SW 1271 (cell line): ENCODE measurements at regions not wholly inside any gene's neighbourhood (a gene's known extent, or its start where the extent isn't known, plus 50 kb on each side); places are given as distances from the start of the nearest gene placed in this dataset.
"Not testable (repeated sequence)": the region's sequence is repeated elsewhere in the genome, so short reads cannot be mapped to it uniquely, and the experiment has no call there.

ENCODE experiments used
- DNase-seq, 2 experiments: peaks; one replicate each; lab custom pipeline; 2025; lab: John Stamatoyannopoulos, UW

GRCh38 chr9:95580812-95581761, 64.3 kb upstream of the PTCH1 start:
- no peak for DNase-seq

- DNase-seq = no peak
These were observed 58.2 kb upstream of the PTCH1 start for GRCh38 chr9:95574866-95575553.

- DNase-seq = no peak
These were observed 57.4 kb upstream of the PTCH1 start for GRCh38 chr9:95574176-95574575.

- no peak for DNase-seq
These were observed 56.7 kb upstream of the PTCH1 start for GRCh38 chr9:95573463-95573862.

- DNase-seq = no peak
These were observed 55.8 kb upstream of the PTCH1 start for GRCh38 chr9:95572381-95573151.

- DNase-seq = no peak
These were observed 53.9 kb upstream of the PTCH1 start for GRCh38 chr9:95570646-95571045.

GRCh38 chr9:95570150-95570549, 53.4 kb upstream of the PTCH1 start:
- DNase-seq = no peak

- DNase-seq = not testable (repeated sequence)
These were observed 52.0 kb upstream of the PTCH1 start for GRCh38 chr9:95568735-95569134.
